GM23338 (cell line): ENCODE measurements at regions not wholly inside any gene's neighbourhood (a gene's known extent, or its start where the extent isn't known, plus 50 kb on each side); places are given as distances from the start of the nearest gene placed in this dataset.

ENCODE experiments used
- CREB1 ChIP-seq: fragments of 250-450 bp; sonication (Bioruptor Pico); IDR thresholded peaks from 2 replicates; pipeline ENCODE4 v1.5.0; 2020; ENCODE audit warnings: low read depth, mild to moderate bottlenecking, moderate library complexity
- EZH2 ChIP-seq: fragments of 200-600 bp; sonication (generic); IDR thresholded peaks from one replicate; pipeline ENCODE4 v1.8.0; 2017; ENCODE audit warnings: antibody characterized with exemption, mild to moderate bottlenecking, low read depth; ENCODE audit not compliant: unreplicated experiment
- EZH2phosphoT487 ChIP-seq: fragments of 200-600 bp; sonication (generic); IDR thresholded peaks from one replicate; pipeline ENCODE4 v1.8.1; 2018; ENCODE audit warnings: antibody characterized with exemption; ENCODE audit not compliant: unreplicated experiment
- JUNB ChIP-seq: IDR thresholded peaks from one replicate; pipeline ENCODE4 v1.6.1; 2016; ENCODE audit warnings: antibody characterized with exemption; ENCODE audit not compliant: unreplicated experiment
- NANOG ChIP-seq: IDR thresholded peaks from 2 replicates; pipeline ENCODE4 v1.6.1; 2016; ENCODE audit warnings: antibody characterized with exemption, borderline replicate concordance
- POLR2AphosphoS5 ChIP-seq: IDR thresholded peaks from 2 replicates; pipeline ENCODE4 v1.6.1; 2016; ENCODE audit warnings: antibody characterized with exemption, low read depth
- STAT1 ChIP-seq: IDR thresholded peaks from one replicate; pipeline ENCODE4 v1.6.1; 2016; ENCODE audit warnings: antibody characterized with exemption; ENCODE audit not compliant: unreplicated experiment
- ZNF114 ChIP-seq: fragments of 250-450 bp; sonication (Bioruptor Pico); IDR thresholded peaks from 2 replicates; pipeline ENCODE4 v1.5.0; 2020; ENCODE audit warnings: mild to moderate bottlenecking, moderate library complexity
- ZNF331 ChIP-seq: fragments of 250-450 bp; sonication (Bioruptor Pico); IDR thresholded peaks from 2 replicates; pipeline ENCODE4 v1.5.0; 2020; ENCODE audit warnings: low read depth, mild to moderate bottlenecking, moderate library complexity
- TF ChIP-seq, protein P1 (sequence below), 2 experiments: fragments of 200-600 bp in 1 of 2; sonication (generic) in 1 of 2; conservative IDR thresholded peaks; 2 replicates each; pipeline versions ENCODE4 v1.5.1 to v1.6.1; 2016 to 2017; ENCODE audit warnings: antibody characterized with exemption in 2 of 2, low read depth in 2 of 2, mild to moderate bottlenecking in 2 of 2, moderate library complexity in 1 of 2
- TF ChIP-seq, protein P2 (sequence below): IDR thresholded peaks from one replicate; pipeline ENCODE4 v1.6.1; 2018; ENCODE audit warnings: antibody characterized with exemption; ENCODE audit not compliant: unreplicated experiment
- TF ChIP-seq, protein P3 (sequence below): fragments of 250-450 bp; sonication (Bioruptor Pico); IDR thresholded peaks from 2 replicates; pipeline ENCODE4 v1.5.0; 2020; ENCODE audit warnings: mild to moderate bottlenecking, moderate library complexity
- TF ChIP-seq, protein P4 (sequence below): IDR thresholded peaks from 2 replicates; pipeline ENCODE4 v1.6.1; 2016; ENCODE audit warnings: antibody characterized with exemption

DNA sequence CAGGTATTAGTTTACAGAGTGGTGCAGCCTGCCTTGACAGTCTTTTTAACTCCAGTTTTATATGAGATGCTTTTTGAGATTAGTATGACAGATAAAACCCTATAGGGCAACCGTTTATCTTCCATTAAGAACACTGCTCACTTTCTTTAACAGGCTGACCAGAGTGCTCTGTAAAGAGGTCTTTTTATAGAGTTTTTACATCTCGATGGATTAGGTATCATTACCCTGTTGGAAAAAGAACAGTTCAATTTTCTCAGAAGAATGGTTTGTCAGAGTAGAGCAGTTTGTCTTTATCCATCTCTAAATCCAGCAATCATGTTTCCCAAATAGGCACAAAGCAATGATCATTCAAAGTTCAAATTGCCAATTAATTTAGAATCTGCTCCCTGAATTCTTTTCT is 395.2 kb upstream of the ARGLU1 start:
- TF ChIP-seq, protein P1, sequence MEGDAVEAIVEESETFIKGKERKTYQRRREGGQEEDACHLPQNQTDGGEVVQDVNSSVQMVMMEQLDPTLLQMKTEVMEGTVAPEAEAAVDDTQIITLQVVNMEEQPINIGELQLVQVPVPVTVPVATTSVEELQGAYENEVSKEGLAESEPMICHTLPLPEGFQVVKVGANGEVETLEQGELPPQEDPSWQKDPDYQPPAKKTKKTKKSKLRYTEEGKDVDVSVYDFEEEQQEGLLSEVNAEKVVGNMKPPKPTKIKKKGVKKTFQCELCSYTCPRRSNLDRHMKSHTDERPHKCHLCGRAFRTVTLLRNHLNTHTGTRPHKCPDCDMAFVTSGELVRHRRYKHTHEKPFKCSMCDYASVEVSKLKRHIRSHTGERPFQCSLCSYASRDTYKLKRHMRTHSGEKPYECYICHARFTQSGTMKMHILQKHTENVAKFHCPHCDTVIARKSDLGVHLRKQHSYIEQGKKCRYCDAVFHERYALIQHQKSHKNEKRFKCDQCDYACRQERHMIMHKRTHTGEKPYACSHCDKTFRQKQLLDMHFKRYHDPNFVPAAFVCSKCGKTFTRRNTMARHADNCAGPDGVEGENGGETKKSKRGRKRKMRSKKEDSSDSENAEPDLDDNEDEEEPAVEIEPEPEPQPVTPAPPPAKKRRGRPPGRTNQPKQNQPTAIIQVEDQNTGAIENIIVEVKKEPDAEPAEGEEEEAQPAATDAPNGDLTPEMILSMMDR (conservative IDR thresholded peaks at IDR 0.05; ENCODE audit: low read depth in 2 of 2): no peak
- no peak for TF ChIP-seq POLR2AphosphoS5
- TF ChIP-seq, protein P2, sequence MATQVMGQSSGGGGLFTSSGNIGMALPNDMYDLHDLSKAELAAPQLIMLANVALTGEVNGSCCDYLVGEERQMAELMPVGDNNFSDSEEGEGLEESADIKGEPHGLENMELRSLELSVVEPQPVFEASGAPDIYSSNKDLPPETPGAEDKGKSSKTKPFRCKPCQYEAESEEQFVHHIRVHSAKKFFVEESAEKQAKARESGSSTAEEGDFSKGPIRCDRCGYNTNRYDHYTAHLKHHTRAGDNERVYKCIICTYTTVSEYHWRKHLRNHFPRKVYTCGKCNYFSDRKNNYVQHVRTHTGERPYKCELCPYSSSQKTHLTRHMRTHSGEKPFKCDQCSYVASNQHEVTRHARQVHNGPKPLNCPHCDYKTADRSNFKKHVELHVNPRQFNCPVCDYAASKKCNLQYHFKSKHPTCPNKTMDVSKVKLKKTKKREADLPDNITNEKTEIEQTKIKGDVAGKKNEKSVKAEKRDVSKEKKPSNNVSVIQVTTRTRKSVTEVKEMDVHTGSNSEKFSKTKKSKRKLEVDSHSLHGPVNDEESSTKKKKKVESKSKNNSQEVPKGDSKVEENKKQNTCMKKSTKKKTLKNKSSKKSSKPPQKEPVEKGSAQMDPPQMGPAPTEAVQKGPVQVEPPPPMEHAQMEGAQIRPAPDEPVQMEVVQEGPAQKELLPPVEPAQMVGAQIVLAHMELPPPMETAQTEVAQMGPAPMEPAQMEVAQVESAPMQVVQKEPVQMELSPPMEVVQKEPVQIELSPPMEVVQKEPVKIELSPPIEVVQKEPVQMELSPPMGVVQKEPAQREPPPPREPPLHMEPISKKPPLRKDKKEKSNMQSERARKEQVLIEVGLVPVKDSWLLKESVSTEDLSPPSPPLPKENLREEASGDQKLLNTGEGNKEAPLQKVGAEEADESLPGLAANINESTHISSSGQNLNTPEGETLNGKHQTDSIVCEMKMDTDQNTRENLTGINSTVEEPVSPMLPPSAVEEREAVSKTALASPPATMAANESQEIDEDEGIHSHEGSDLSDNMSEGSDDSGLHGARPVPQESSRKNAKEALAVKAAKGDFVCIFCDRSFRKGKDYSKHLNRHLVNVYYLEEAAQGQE: no peak
- no peak for TF ChIP-seq EZH2
- TF ChIP-seq EZH2phosphoT487: no peak
- no peak for TF ChIP-seq JUNB
- TF ChIP-seq, protein P3, sequence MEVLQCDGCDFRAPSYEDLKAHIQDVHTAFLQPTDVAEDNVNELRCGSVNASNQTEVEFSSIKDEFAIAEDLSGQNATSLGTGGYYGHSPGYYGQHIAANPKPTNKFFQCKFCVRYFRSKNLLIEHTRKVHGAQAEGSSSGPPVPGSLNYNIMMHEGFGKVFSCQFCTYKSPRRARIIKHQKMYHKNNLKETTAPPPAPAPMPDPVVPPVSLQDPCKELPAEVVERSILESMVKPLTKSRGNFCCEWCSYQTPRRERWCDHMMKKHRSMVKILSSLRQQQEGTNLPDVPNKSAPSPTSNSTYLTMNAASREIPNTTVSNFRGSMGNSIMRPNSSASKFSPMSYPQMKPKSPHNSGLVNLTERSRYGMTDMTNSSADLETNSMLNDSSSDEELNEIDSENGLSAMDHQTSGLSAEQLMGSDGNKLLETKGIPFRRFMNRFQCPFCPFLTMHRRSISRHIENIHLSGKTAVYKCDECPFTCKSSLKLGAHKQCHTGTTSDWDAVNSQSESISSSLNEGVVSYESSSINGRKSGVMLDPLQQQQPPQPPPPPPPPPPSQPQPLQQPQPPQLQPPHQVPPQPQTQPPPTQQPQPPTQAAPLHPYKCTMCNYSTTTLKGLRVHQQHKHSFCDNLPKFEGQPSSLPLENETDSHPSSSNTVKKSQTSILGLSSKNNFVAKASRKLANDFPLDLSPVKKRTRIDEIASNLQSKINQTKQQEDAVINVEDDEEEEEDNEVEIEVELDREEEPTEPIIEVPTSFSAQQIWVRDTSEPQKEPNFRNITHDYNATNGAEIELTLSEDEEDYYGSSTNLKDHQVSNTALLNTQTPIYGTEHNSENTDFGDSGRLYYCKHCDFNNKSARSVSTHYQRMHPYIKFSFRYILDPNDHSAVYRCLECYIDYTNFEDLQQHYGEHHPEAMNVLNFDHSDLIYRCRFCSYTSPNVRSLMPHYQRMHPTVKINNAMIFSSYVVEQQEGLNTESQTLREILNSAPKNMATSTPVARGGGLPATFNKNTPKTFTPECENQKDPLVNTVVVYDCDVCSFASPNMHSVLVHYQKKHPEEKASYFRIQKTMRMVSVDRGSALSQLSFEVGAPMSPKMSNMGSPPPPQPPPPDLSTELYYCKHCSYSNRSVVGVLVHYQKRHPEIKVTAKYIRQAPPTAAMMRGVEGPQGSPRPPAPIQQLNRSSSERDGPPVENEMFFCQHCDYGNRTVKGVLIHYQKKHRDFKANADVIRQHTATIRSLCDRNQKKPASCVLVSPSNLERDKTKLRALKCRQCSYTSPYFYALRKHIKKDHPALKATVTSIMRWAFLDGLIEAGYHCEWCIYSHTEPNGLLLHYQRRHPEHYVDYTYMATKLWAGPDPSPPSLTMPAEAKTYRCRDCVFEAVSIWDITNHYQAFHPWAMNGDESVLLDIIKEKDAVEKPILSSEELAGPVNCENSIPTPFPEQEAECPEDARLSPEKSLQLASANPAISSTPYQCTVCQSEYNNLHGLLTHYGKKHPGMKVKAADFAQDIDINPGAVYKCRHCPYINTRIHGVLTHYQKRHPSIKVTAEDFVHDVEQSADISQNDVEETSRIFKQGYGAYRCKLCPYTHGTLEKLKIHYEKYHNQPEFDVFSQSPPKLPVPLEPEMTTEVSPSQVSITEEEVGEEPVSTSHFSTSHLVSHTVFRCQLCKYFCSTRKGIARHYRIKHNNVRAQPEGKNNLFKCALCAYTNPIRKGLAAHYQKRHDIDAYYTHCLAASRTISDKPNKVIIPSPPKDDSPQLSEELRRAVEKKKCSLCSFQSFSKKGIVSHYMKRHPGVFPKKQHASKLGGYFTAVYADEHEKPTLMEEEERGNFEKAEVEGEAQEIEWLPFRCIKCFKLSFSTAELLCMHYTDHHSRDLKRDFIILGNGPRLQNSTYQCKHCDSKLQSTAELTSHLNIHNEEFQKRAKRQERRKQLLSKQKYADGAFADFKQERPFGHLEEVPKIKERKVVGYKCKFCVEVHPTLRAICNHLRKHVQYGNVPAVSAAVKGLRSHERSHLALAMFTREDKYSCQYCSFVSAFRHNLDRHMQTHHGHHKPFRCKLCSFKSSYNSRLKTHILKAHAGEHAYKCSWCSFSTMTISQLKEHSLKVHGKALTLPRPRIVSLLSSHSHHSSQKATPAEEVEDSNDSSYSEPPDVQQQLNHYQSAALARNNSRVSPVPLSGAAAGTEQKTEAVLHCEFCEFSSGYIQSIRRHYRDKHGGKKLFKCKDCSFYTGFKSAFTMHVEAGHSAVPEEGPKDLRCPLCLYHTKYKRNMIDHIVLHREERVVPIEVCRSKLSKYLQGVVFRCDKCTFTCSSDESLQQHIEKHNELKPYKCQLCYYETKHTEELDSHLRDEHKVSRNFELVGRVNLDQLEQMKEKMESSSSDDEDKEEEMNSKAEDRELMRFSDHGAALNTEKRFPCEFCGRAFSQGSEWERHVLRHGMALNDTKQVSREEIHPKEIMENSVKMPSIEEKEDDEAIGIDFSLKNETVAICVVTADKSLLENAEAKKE (CRISPR knock-in tag): no peak
- no peak for TF ChIP-seq CREB1 (CRISPR knock-in tag)
- no peak for TF ChIP-seq ZNF114
- no peak for TF ChIP-seq ZNF331
- TF ChIP-seq STAT1: no peak
- TF ChIP-seq NANOG: no peak
- TF ChIP-seq, protein P4, sequence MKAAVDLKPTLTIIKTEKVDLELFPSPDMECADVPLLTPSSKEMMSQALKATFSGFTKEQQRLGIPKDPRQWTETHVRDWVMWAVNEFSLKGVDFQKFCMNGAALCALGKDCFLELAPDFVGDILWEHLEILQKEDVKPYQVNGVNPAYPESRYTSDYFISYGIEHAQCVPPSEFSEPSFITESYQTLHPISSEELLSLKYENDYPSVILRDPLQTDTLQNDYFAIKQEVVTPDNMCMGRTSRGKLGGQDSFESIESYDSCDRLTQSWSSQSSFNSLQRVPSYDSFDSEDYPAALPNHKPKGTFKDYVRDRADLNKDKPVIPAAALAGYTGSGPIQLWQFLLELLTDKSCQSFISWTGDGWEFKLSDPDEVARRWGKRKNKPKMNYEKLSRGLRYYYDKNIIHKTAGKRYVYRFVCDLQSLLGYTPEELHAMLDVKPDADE: no peak
